ENCODE measurements at regions not wholly inside any gene's neighbourhood (a gene's known extent, or its start where the extent isn't known, plus 50 kb on each side); places are given as distances from the start of the nearest gene placed in this dataset.
"Not testable (repeated sequence)": the region's sequence is repeated elsewhere in the genome, so short reads cannot be mapped to it uniquely, and the experiment has no call there.

DNA sequence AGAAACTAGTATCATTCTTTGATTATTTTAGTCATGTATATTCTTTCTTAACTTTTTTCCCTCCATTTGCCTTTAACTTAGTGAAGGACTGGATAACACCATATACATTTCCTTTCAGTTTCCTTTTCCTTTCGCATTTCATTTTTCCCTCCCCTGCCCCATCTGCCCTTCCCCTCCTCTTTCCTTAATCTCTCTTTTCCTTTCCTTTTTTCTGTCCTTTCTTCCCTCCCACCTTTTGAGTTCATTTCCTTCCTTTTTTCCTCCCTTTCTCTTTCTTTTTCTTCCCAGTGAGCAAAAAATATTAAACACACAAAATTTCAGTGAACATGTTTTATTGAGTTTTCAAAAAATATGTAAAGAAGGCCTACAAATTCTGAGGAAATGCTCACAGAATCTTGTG, 373.3 kb downstream of the SRGAP2C start:
- TF ChIP-seq, protein P1, sequence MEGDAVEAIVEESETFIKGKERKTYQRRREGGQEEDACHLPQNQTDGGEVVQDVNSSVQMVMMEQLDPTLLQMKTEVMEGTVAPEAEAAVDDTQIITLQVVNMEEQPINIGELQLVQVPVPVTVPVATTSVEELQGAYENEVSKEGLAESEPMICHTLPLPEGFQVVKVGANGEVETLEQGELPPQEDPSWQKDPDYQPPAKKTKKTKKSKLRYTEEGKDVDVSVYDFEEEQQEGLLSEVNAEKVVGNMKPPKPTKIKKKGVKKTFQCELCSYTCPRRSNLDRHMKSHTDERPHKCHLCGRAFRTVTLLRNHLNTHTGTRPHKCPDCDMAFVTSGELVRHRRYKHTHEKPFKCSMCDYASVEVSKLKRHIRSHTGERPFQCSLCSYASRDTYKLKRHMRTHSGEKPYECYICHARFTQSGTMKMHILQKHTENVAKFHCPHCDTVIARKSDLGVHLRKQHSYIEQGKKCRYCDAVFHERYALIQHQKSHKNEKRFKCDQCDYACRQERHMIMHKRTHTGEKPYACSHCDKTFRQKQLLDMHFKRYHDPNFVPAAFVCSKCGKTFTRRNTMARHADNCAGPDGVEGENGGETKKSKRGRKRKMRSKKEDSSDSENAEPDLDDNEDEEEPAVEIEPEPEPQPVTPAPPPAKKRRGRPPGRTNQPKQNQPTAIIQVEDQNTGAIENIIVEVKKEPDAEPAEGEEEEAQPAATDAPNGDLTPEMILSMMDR (conservative IDR thresholded peaks at IDR 0.05 in 1 of 2, IDR thresholded peaks at IDR 0.05 in 1 of 2; ENCODE audit: extremely low read depth in 1 of 2, insufficient read depth in 1 of 2, low read depth in 1 of 2, low read length in 2 of 2): not testable (repeated sequence)
- not testable (repeated sequence) for TF ChIP-seq EZH2 (IDR thresholded peaks at IDR 0.05; ENCODE audit: borderline replicate concordance, low read length)
